HuH-7.5 (cell line): ENCODE measurements at regions not wholly inside any gene's neighbourhood (a gene's known extent, or its start where the extent isn't known, plus 50 kb on each side); places are given as distances from the start of the nearest gene placed in this dataset.

Experiments used
- DNase-seq: peaks from one replicate; pipeline ENCODE4 v3.0.0; 2011; ENCODE audit warnings: low spot score

GRCh38 chr3:187823746-187824145 lies 78.5 kb upstream of the BCL6 start:
- DNase-seq: no peak

GRCh38 chr3:187827723-187828122 lies 82.5 kb upstream of the BCL6 start:
- no peak for DNase-seq

- peak; percentile 48 for DNase-seq
Measured at GRCh38 chr3:187828579-187829452, 83.5 kb upstream of the BCL6 start.

- no peak for DNase-seq
Measured at GRCh38 chr3:187830181-187830580, 84.9 kb upstream of the BCL6 start.

- DNase-seq: no peak
Measured at GRCh38 chr3:187831125-187832051, 86.1 kb upstream of the BCL6 start.

- no peak for DNase-seq
Measured at GRCh38 chr3:187832202-187832601, 86.9 kb upstream of the BCL6 start.

- no peak for DNase-seq
Measured at GRCh38 chr3:187833375-187833774, 88.1 kb upstream of the BCL6 start.

- no peak for DNase-seq
Measured at GRCh38 chr3:187833799-187834578, 88.7 kb upstream of the BCL6 start.

GRCh38 chr3:187836823-187837770 lies 91.8 kb upstream of the BCL6 start:
- DNase-seq: no peak

- DNase-seq: no peak
Measured at GRCh38 chr3:187838016-187838540, 92.8 kb upstream of the BCL6 start.

GRCh38 chr3:187839422-187839821 lies 94.2 kb upstream of the BCL6 start:
- no peak for DNase-seq

- DNase-seq: no peak
Measured at GRCh38 chr3:187840856-187841255, 95.6 kb upstream of the BCL6 start.

- no peak for DNase-seq
Measured at GRCh38 chr3:187841560-187841959, 96.3 kb upstream of the BCL6 start.

- no peak for DNase-seq
Measured at GRCh38 chr3:187843654-187844053, 98.4 kb upstream of the BCL6 start.

- no peak for DNase-seq
Measured at GRCh38 chr3:187844708-187845107, 99.4 kb upstream of the BCL6 start.

- DNase-seq: no peak
Measured at GRCh38 chr3:187845826-187846225, 100.6 kb upstream of the BCL6 start.

GRCh38 chr3:187848401-187848800 lies 103.1 kb upstream of the BCL6 start:
- no peak for DNase-seq

- no peak for DNase-seq
Measured at GRCh38 chr3:187849016-187849654, 103.9 kb upstream of the BCL6 start.

GRCh38 chr3:187850258-187850921 lies 105.1 kb upstream of the BCL6 start:
- no peak for DNase-seq
